GM12892 (cell line): ENCODE measurements at regions not wholly inside any gene's neighbourhood (a gene's known extent, or its start where the extent isn't known, plus 50 kb on each side); places are given as distances from the start of the nearest gene placed in this dataset.

Experiments
- POLR2A ChIP-seq: IDR thresholded peaks from 2 replicates; pipeline ENCODE4 v1.6.1; 2011; ENCODE audit warnings: low read depth, low read length, control low read depth
- POLR2AphosphoS5 ChIP-seq: IDR thresholded peaks from 2 replicates; pipeline ENCODE4 v1.6.1; 2011; ENCODE audit warnings: low read depth, low read length, control low read depth
- TAF1 ChIP-seq: IDR thresholded peaks from 2 replicates; pipeline ENCODE4 v1.6.1; 2011; ENCODE audit warnings: low read depth, mild to moderate bottlenecking, control low read depth, low read length, borderline replicate concordance

GRCh38 chr2:11033114-11033513 is 121.4 kb downstream of the KCNF1 start:
- TF ChIP-seq POLR2A (no peak), POLR2AphosphoS5 (no peak), TAF1 (no peak)
